HEK293 (cell line): ENCODE measurements at regions not wholly inside any gene's neighbourhood (a gene's known extent, or its start where the extent isn't known, plus 50 kb on each side); places are given as distances from the start of the nearest gene placed in this dataset.

Experiments used
- KLF10 ChIP-seq: fragments of 450-650 bp; IDR thresholded peaks from 2 replicates; pipeline ENCODE4 v1.5.1; 2018; ENCODE audit warnings: missing biosample characterization, mild to moderate bottlenecking, missing genetic modification characterization
- KLF9 ChIP-seq: fragments of 450-650 bp; formaldehyde crosslinking; IDR thresholded peaks from 2 replicates; pipeline ENCODE4 v1.5.1; 2016; ENCODE audit warnings: missing biosample characterization, missing genetic modification characterization, low read depth
- SALL2 ChIP-seq: fragments of 450-650 bp; formaldehyde crosslinking; IDR thresholded peaks from 2 replicates; pipeline ENCODE4 v1.5.0; 2017; ENCODE audit warnings: missing biosample characterization, mild to moderate bottlenecking, missing genetic modification characterization, borderline replicate concordance
- TCF7L2 ChIP-seq: IDR thresholded peaks from 2 replicates; pipeline ENCODE4 v1.6.1; 2011; ENCODE audit warnings: low read depth, mild to moderate bottlenecking, inconsistent platforms, low read length, moderate library complexity, borderline replicate concordance
- TRIM28 ChIP-seq: IDR thresholded peaks from 2 replicates; pipeline ENCODE4 v1.6.1; 2011; ENCODE audit warnings: low read length, control low read depth, borderline replicate concordance
- ZNF16 ChIP-seq: fragments of 450-650 bp; formaldehyde crosslinking; IDR thresholded peaks from 2 replicates; pipeline ENCODE4 v1.5.1; 2016; ENCODE audit warnings: low read depth, missing biosample characterization, missing genetic modification characterization
- ZNF530 ChIP-seq: fragments of 450-650 bp; formaldehyde crosslinking; IDR thresholded peaks from 2 replicates; pipeline ENCODE4 v1.5.1; 2016; ENCODE audit warnings: low read depth, missing biosample characterization, missing genetic modification characterization
- TF ChIP-seq, protein P1 (sequence below): IDR thresholded peaks from 2 replicates; pipeline ENCODE4 v1.6.1; 2011; ENCODE audit warnings: mild to moderate bottlenecking, low read depth, low read length, borderline replicate concordance
- TF ChIP-seq, protein P2 (sequence below): fragments of 450-650 bp; formaldehyde crosslinking; IDR thresholded peaks from 2 replicates; pipeline ENCODE4 v1.5.1; 2016; ENCODE audit warnings: missing biosample characterization, missing genetic modification characterization
- TF ChIP-seq, protein P3 (sequence below): fragments of 450-650 bp; formaldehyde crosslinking; IDR thresholded peaks from 2 replicates; pipeline ENCODE4 v1.5.1; 2016; ENCODE audit warnings: missing biosample characterization, missing genetic modification characterization
- TF ChIP-seq, protein P4 (sequence below): fragments of 450-650 bp; formaldehyde crosslinking; IDR thresholded peaks from 2 replicates; pipeline ENCODE4 v1.5.1; 2016; ENCODE audit warnings: missing biosample characterization, missing genetic modification characterization

DNA sequence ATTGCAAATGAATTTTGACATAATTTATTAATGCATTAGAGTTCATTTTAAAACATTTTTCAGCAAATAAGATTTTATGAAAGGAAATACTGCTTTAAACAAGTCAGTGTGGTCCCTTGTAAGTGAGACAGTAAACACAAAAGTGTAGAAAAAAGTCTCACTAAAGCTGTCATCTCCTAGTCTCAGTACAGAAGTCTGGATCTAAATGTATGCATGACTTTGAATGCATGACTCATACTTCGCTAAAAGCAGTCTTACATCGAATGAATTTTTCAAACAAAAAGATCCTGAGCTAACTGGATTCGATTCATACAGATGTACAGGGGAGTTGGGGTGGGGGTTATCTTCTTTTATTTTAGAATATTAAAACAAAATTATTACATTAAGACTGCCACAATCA, 207.4 kb upstream of the VCX start:
- TF ChIP-seq, protein P1, sequence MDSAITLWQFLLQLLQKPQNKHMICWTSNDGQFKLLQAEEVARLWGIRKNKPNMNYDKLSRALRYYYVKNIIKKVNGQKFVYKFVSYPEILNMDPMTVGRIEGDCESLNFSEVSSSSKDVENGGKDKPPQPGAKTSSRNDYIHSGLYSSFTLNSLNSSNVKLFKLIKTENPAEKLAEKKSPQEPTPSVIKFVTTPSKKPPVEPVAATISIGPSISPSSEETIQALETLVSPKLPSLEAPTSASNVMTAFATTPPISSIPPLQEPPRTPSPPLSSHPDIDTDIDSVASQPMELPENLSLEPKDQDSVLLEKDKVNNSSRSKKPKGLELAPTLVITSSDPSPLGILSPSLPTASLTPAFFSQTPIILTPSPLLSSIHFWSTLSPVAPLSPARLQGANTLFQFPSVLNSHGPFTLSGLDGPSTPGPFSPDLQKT, result no peak
- TF ChIP-seq ZNF530, result no peak
- TF ChIP-seq, protein P2, sequence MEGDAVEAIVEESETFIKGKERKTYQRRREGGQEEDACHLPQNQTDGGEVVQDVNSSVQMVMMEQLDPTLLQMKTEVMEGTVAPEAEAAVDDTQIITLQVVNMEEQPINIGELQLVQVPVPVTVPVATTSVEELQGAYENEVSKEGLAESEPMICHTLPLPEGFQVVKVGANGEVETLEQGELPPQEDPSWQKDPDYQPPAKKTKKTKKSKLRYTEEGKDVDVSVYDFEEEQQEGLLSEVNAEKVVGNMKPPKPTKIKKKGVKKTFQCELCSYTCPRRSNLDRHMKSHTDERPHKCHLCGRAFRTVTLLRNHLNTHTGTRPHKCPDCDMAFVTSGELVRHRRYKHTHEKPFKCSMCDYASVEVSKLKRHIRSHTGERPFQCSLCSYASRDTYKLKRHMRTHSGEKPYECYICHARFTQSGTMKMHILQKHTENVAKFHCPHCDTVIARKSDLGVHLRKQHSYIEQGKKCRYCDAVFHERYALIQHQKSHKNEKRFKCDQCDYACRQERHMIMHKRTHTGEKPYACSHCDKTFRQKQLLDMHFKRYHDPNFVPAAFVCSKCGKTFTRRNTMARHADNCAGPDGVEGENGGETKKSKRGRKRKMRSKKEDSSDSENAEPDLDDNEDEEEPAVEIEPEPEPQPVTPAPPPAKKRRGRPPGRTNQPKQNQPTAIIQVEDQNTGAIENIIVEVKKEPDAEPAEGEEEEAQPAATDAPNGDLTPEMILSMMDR (tag by site-specific recombination), result no peak
- no peak for TF ChIP-seq KLF10 (tag by site-specific recombination)
- no peak for TF ChIP-seq TRIM28
- TF ChIP-seq ZNF16 (tag by site-specific recombination), result no peak
- no peak for TF ChIP-seq SALL2 (tag by site-specific recombination)
- TF ChIP-seq TCF7L2, result no peak
- TF ChIP-seq, protein P3, sequence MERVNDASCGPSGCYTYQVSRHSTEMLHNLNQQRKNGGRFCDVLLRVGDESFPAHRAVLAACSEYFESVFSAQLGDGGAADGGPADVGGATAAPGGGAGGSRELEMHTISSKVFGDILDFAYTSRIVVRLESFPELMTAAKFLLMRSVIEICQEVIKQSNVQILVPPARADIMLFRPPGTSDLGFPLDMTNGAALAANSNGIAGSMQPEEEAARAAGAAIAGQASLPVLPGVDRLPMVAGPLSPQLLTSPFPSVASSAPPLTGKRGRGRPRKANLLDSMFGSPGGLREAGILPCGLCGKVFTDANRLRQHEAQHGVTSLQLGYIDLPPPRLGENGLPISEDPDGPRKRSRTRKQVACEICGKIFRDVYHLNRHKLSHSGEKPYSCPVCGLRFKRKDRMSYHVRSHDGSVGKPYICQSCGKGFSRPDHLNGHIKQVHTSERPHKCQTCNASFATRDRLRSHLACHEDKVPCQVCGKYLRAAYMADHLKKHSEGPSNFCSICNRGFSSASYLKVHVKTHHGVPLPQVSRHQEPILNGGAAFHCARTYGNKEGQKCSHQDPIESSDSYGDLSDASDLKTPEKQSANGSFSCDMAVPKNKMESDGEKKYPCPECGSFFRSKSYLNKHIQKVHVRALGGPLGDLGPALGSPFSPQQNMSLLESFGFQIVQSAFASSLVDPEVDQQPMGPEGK (tag by site-specific recombination), result no peak
- TF ChIP-seq KLF9, result no peak
- TF ChIP-seq, protein P4, sequence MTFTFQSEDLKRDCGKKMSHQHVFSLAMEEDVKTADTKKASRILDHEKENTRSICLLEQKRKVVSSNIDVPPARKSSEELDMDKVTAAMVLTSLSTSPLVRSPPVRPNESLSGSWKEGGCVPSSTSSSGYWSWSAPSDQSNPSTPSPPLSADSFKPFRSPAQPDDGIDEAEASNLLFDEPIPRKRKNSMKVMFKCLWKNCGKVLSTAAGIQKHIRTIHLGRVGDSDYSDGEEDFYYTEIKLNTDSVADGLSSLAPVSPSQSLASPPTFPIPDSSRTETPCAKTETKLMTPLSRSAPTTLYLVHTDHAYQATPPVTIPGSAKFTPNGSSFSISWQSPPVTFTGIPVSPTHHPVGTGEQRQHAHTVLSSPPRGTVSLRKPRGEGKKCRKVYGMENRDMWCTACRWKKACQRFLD, result no peak
